NCI-H1930 (cell line): ENCODE measurements at regions not wholly inside any gene's neighbourhood (a gene's known extent, or its start where the extent isn't known, plus 50 kb on each side); places are given as distances from the start of the nearest gene placed in this dataset.
"Not testable (repeated sequence)": the region's sequence is repeated elsewhere in the genome, so short reads cannot be mapped to it uniquely, and the experiment has no call there.

Experiments used
- DNase-seq, 2 experiments: peaks; one replicate each; lab custom pipeline; 2025; lab: John Stamatoyannopoulos, UW

- no peak for DNase-seq
Observed at GRCh38 chr4:20050768-20051167, 200.9 kb upstream of the SLIT2 start.

- no peak for DNase-seq
Observed at GRCh38 chr4:20049889-20050288, 201.8 kb upstream of the SLIT2 start.

GRCh38 chr4:20046931-20047677 is 204.6 kb upstream of the SLIT2 start:
- DNase-seq, result no peak

- no peak for DNase-seq
Observed at GRCh38 chr4:20046179-20046578, 205.5 kb upstream of the SLIT2 start.

- no peak for DNase-seq
Observed at GRCh38 chr4:20044966-20045365, 206.7 kb upstream of the SLIT2 start.

GRCh38 chr4:20044502-20044911 is 207.2 kb upstream of the SLIT2 start:
- no peak for DNase-seq

GRCh38 chr4:20043991-20044390 is 207.7 kb upstream of the SLIT2 start:
- no peak for DNase-seq

- no peak for DNase-seq
Observed at GRCh38 chr4:20042769-20043168, 208.9 kb upstream of the SLIT2 start.

- DNase-seq, result no peak
Observed at GRCh38 chr4:20041839-20042407, 209.8 kb upstream of the SLIT2 start.

- no peak for DNase-seq
Observed at GRCh38 chr4:20037745-20038144, 214.0 kb upstream of the SLIT2 start.

- no peak for DNase-seq
Observed at GRCh38 chr4:20030108-20030507, 221.6 kb upstream of the SLIT2 start.

- DNase-seq, result no peak
Observed at GRCh38 chr4:20028645-20029044, 223.1 kb upstream of the SLIT2 start.

GRCh38 chr4:20026456-20026855 is 225.2 kb upstream of the SLIT2 start:
- no peak for DNase-seq

- no peak for DNase-seq
Observed at GRCh38 chr4:20022471-20022870, 229.2 kb upstream of the SLIT2 start.

GRCh38 chr4:20020056-20020455 is 231.6 kb upstream of the SLIT2 start:
- DNase-seq, result no peak

GRCh38 chr4:20019310-20020015 is 232.2 kb upstream of the SLIT2 start:
- DNase-seq, result no peak

- no peak for DNase-seq
Observed at GRCh38 chr4:20017777-20018115, 234.0 kb upstream of the SLIT2 start.

- DNase-seq, result no peak
Observed at GRCh38 chr4:20017070-20017776, 234.5 kb upstream of the SLIT2 start.

GRCh38 chr4:20015636-20016224 is 236.0 kb upstream of the SLIT2 start:
- no peak for DNase-seq

GRCh38 chr4:20003836-20004558 is 247.7 kb upstream of the SLIT2 start:
- not testable (repeated sequence) for DNase-seq

- DNase-seq, result no peak
Observed at GRCh38 chr4:19999775-20000414, 251.8 kb upstream of the SLIT2 start.
